ENCODE measurements at regions not wholly inside any gene's neighbourhood (a gene's known extent, or its start where the extent isn't known, plus 50 kb on each side); places are given as distances from the start of the nearest gene placed in this dataset.

DNA sequence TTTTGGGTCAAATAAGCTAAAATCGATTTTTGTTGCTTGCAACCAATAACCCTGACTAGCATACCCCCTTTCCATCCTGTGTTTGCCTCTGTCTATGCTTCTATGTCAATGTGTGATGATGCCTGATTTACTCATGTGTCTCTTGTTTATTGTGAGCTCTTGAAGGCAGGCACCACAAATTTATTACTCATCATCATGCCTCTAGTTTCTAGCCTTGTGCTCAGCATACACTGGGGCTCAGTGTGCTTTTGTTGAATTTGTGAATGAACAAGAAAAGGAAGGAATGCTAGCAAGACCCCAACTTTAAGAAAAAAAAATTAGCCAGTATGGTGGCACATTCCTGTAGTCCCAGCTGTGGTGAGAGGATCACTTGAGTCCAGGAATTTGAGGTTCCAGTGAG, 119.1 kb upstream of the GPR139 start:
- Histone ChIP-seq H3K14ac (replicated peaks; ENCODE audit: low read depth, low read length) (no peak overlapping the region), H4K20me1 (ENCODE audit: insufficient read depth, low read length) (no peaks in the 10 kb centered on the region), H3K27ac (ENCODE audit: insufficient read depth, low read length) (no peak overlapping the region), H3K9ac (ENCODE audit: low read depth, low read length) (no peak overlapping the region), H2AFZ (replicated peaks; ENCODE audit: low read length, poor library complexity) (no peak overlapping the region), H4K5ac (ENCODE audit: low read depth, low read length) (no peak overlapping the region), H3K18ac (ENCODE audit: low read depth, low read length) (no peak overlapping the region), H3K56ac (ENCODE audit: extremely low read depth, insufficient read depth, low read length) (no peak overlapping the region), H4K91ac (ENCODE audit: insufficient read depth, low read depth, low read length) (no peak overlapping the region), H3K4me2 (ENCODE audit: low read depth, low read length) (no peak overlapping the region), H4K8ac (ENCODE audit: low read depth in 2 of 2, low read length in 2 of 2) (no peak overlapping the region), H3K4me3 (ENCODE audit: insufficient read depth, low read depth, low read length) (no peak overlapping the region), H3K4me1 (ENCODE audit: control insufficient read depth, insufficient read depth, low read length) (no peaks in the 10 kb centered on the region), H3K36me3 (ENCODE audit: control insufficient read depth, insufficient read depth, low read length) (no peaks in the 10 kb centered on the region), H3K9me1 (ENCODE audit: insufficient read depth, low read length) (no peaks in the 10 kb centered on the region), H3K9me3 (ENCODE audit: control insufficient read depth, insufficient read depth, low read length) (no peaks in the 10 kb centered on the region), H2AK9ac (replicated peaks; ENCODE audit: low read depth, low read length, poor library complexity) (no peak overlapping the region), H2BK20ac (ENCODE audit: low read depth, low read length) (no peak overlapping the region), H3K23ac (ENCODE audit: low read depth, low read length) (no peak overlapping the region), H3K79me1 (ENCODE audit: low read depth in 1 of 2, low read length in 2 of 2) (no peaks in the 10 kb centered on the region), H3K4ac (ENCODE audit: low read depth, low read length) (no peak overlapping the region), H2BK5ac (ENCODE audit: low read depth, low read length, poor library complexity, severe bottlenecking) (no peak overlapping the region), H2BK15ac (ENCODE audit: low read depth, low read length) (no peak overlapping the region), H3K27me3 (ENCODE audit: control insufficient read depth, insufficient read depth, low read length) (no peaks in the 10 kb centered on the region), H2AK5ac (ENCODE audit: low read depth, low read length) (no peak overlapping the region), H2BK120ac (ENCODE audit: low read depth, low read length) (no peak overlapping the region)
- ATAC-seq (ENCODE audit: low read depth) (no peak), DNase-seq (no peak)
- POLR2A ChIA-PET (ENCODE audit: unreplicated experiment) = no interaction called here
- TF ChIP-seq, protein P1, sequence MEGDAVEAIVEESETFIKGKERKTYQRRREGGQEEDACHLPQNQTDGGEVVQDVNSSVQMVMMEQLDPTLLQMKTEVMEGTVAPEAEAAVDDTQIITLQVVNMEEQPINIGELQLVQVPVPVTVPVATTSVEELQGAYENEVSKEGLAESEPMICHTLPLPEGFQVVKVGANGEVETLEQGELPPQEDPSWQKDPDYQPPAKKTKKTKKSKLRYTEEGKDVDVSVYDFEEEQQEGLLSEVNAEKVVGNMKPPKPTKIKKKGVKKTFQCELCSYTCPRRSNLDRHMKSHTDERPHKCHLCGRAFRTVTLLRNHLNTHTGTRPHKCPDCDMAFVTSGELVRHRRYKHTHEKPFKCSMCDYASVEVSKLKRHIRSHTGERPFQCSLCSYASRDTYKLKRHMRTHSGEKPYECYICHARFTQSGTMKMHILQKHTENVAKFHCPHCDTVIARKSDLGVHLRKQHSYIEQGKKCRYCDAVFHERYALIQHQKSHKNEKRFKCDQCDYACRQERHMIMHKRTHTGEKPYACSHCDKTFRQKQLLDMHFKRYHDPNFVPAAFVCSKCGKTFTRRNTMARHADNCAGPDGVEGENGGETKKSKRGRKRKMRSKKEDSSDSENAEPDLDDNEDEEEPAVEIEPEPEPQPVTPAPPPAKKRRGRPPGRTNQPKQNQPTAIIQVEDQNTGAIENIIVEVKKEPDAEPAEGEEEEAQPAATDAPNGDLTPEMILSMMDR (conservative IDR thresholded peaks at IDR 0.05; ENCODE audit: low read depth, low read length) = no peak
- no peak for TF ChIP-seq MAZ (IDR thresholded peaks at IDR 0.05; ENCODE audit: borderline replicate concordance, low read depth, low read length)
- TF ChIP-seq MAFK (IDR thresholded peaks at IDR 0.05; ENCODE audit: low read depth, low read length) = no peak
- no peak for TF ChIP-seq RFX5 (IDR thresholded peaks at IDR 0.05; ENCODE audit: low read depth, low read length)
- TF ChIP-seq RAD21 (IDR thresholded peaks at IDR 0.05; ENCODE audit: low read length) = no peak
- intact Hi-C loops (cut with micrococcal nuclease) = no loop called here
- BruUV-seq (replicated peaks) = no TSS peak
- in situ Hi-C loops (cut with MboI; ENCODE audit: low sequenced_read_pairs) = no loop called here
- dilution Hi-C loops (cut with HindIII; ENCODE audit: low sequenced_read_pairs, unreplicated experiment) = no loop called here
- CTCF ChIA-PET = no interaction called here
- no CpG with 5 or more reads among the region's 1 CpG for WGBS, 2 experiments (ENCODE audit: extremely low coverage in 2 of 2, insufficient read length in 1 of 2)

Data from IMR-90 (cell line).